H1 (cell line): ENCODE measurements at regions not wholly inside any gene's neighbourhood (a gene's known extent, or its start where the extent isn't known, plus 50 kb on each side); places are given as distances from the start of the nearest gene placed in this dataset.

ENCODE experiments used
- CTCF ChIA-PET: fragments of 300-600 bp; sonication (Branson Sonifier 250); formaldehyde crosslinking; loops from one replicate; lab custom pipeline; 2021; ENCODE audit not compliant: partially characterized antibody; lab: Charles Lee
- POLR2A ChIA-PET: fragments of 300-600 bp; sonication (Branson Sonifier 250); formaldehyde crosslinking; loops from one replicate; lab custom pipeline; 2021; ENCODE audit warnings: inconsistent platforms; ENCODE audit not compliant: partially characterized antibody; lab: Charles Lee
- DNase-seq, 2 experiments: peaks; one replicate each; pipeline versions ENCODE4 v3.0.0 to v3.0.0-alpha.2; 2010 to 2022; ENCODE audit warnings: low spot score in 2 of 2, low read depth in 1 of 2, mixed read lengths in 1 of 2
- FAIRE-seq: peaks from 2 replicates; lab custom pipeline; 2011; peaks lifted over from hg19 to GRCh38; lab: Jason Lieb, UNC
- H2AFZ ChIP-seq: 2 replicates; pipeline ENCODE4 v1.8.1; 2012; ENCODE audit warnings: low read length, inconsistent platforms
- H2AK5ac ChIP-seq: 2 replicates; pipeline ENCODE4 v1.6.1; 2013; ENCODE audit warnings: low read depth, low read length
- H2BK120ac ChIP-seq: replicated peaks from 2 replicates; pipeline ENCODE3; 2013; ENCODE audit warnings: low read depth, low read length, inconsistent platforms
- H2BK12ac ChIP-seq: 2 replicates; pipeline ENCODE4 v1.6.1; 2013; ENCODE audit warnings: low read depth, low read length
- H2BK15ac ChIP-seq: 2 replicates; pipeline ENCODE4 v1.6.1; 2013; ENCODE audit warnings: low read length
- H2BK20ac ChIP-seq: 2 replicates; pipeline ENCODE4 v1.6.1; 2013; ENCODE audit warnings: low read length
- H2BK5ac ChIP-seq: 2 replicates; pipeline ENCODE4 v1.6.1; 2013; ENCODE audit warnings: low read depth, low read length
- H3K14ac ChIP-seq: 2 replicates; pipeline ENCODE4 v1.6.1; 2013; ENCODE audit warnings: inconsistent platforms; ENCODE audit not compliant: insufficient read length
- H3K18ac ChIP-seq: 2 replicates; pipeline ENCODE4 v1.6.1; 2013; ENCODE audit warnings: low read length; ENCODE audit errors: extremely low read depth
- H3K23ac ChIP-seq: 2 replicates; pipeline ENCODE4 v1.6.1; 2013; ENCODE audit warnings: inconsistent platforms; ENCODE audit not compliant: insufficient read length
- H3K23me2 ChIP-seq: 2 replicates; pipeline ENCODE4 v1.6.1; 2013; ENCODE audit warnings: low read depth, low read length
- H3K27ac ChIP-seq: 2 replicates; pipeline ENCODE4 v1.6.1; 2011; ENCODE audit warnings: low read depth, low read length, inconsistent platforms
- H3K27me3 ChIP-seq, 4 experiments: replicated peaks in 1 of 4; 1 replicate in 1 of 4; 2 replicates in 3 of 4; pipeline versions ENCODE4 v1.6.1 to v1.8.1; 2011 to 2013; ENCODE audit warnings: low read length in 3 of 4, mild to moderate bottlenecking in 3 of 4, inconsistent platforms in 2 of 4, mixed read lengths in 2 of 4, moderate library complexity in 1 of 4; ENCODE audit not compliant: control insufficient read depth in 3 of 4, insufficient read depth in 3 of 4; ENCODE audit errors: extremely low read depth in 1 of 4
- H3K36me3 ChIP-seq, 4 experiments: 2 replicates each; pipeline versions ENCODE4 v1.6.1 to v1.8.1; 2011 to 2013; ENCODE audit warnings: mild to moderate bottlenecking in 4 of 4, low read length in 3 of 4, moderate library complexity in 2 of 4, control low read depth in 1 of 4, inconsistent platforms in 1 of 4; ENCODE audit not compliant: insufficient read depth in 4 of 4, control insufficient read depth in 2 of 4
- H3K4ac ChIP-seq: replicated peaks from 2 replicates; pipeline ENCODE3; 2013; ENCODE audit warnings: low read length, low read depth, mixed read lengths, inconsistent platforms; ENCODE audit not compliant: insufficient read length
- H3K4me1 ChIP-seq, 4 experiments: replicated peaks in 1 of 4; 1 replicate in 1 of 4; 2 replicates in 3 of 4; pipeline versions ENCODE4 v1.6.1 to v1.8.1; 2011 to 2013; ENCODE audit warnings: low read length in 3 of 4, inconsistent platforms in 2 of 4, mixed read lengths in 1 of 4; ENCODE audit not compliant: insufficient read depth in 4 of 4, control insufficient read depth in 3 of 4
- H3K4me2 ChIP-seq, 2 experiments: 2 replicates each; pipeline versions ENCODE4 v1.6.1 to v1.8.1; 2011 to 2013; ENCODE audit warnings: low read depth in 2 of 2, low read length in 2 of 2, control low read depth in 1 of 2, inconsistent platforms in 1 of 2, mild to moderate bottlenecking in 1 of 2; ENCODE audit not compliant: insufficient read depth in 1 of 2
- H3K4me3 ChIP-seq, 4 experiments: fragments of 200-600, 300-600 bp in 1 of 4; sonication (generic), shearing (Covaris generic), sonication (Bioruptor Twin) in 1 of 4; 2 replicates each; pipeline versions ENCODE4 v1.5.1 to v1.8.1; 2011 to 2016; ENCODE audit warnings: low read length in 4 of 4, low read depth in 3 of 4, control low read depth in 2 of 4, inconsistent platforms in 2 of 4, mild to moderate bottlenecking in 2 of 4, mixed read lengths in 1 of 4, moderate library complexity in 1 of 4; ENCODE audit not compliant: insufficient read depth in 2 of 4; ENCODE audit errors: extremely low read depth in 1 of 4
- H3K56ac ChIP-seq: replicated peaks from 2 replicates; pipeline ENCODE3; 2013; ENCODE audit warnings: low read depth, mild to moderate bottlenecking, mixed read lengths, low read length, inconsistent platforms; ENCODE audit not compliant: insufficient read length
- H3K79me1 ChIP-seq: 2 replicates; pipeline ENCODE4 v1.6.1; 2013; ENCODE audit warnings: low read depth, low read length, control low read depth
- H3K79me2 ChIP-seq, 2 experiments: 2 replicates each; pipeline versions ENCODE4 v1.6.1 to v1.8.1; 2012 to 2013; ENCODE audit warnings: low read length in 2 of 2, mild to moderate bottlenecking in 2 of 2, inconsistent platforms in 1 of 2; ENCODE audit not compliant: insufficient read depth in 2 of 2, control insufficient read depth in 1 of 2
- H3K9ac ChIP-seq, 4 experiments: replicated peaks in 1 of 4; 1 replicate in 1 of 4; 2 replicates in 3 of 4; pipeline versions ENCODE4 v1.6.1 to v1.8.1; 2011 to 2013; ENCODE audit warnings: low read depth in 3 of 4, low read length in 3 of 4, control low read depth in 2 of 4, mild to moderate bottlenecking in 2 of 4, moderate library complexity in 2 of 4, inconsistent platforms in 1 of 4; ENCODE audit errors: extremely low read depth in 1 of 4
- H3K9me3 ChIP-seq, 2 experiments: 2 replicates each; pipeline versions ENCODE4 v1.6.1 to v1.8.1; 2012 to 2013; ENCODE audit warnings: mild to moderate bottlenecking in 2 of 2, moderate library complexity in 2 of 2, control low read depth in 1 of 2, inconsistent platforms in 1 of 2, low read depth in 1 of 2, low read length in 1 of 2, mixed read lengths in 1 of 2; ENCODE audit not compliant: insufficient read depth in 2 of 2
- H4K20me1 ChIP-seq, 2 experiments: replicated peaks in 1 of 2; 2 replicates each; pipeline versions ENCODE3 to v1.8.1; 2011 to 2013; ENCODE audit warnings: inconsistent platforms in 2 of 2, low read length in 2 of 2, mild to moderate bottlenecking in 1 of 2; ENCODE audit not compliant: insufficient read depth in 2 of 2, control insufficient read depth in 1 of 2
- H4K5ac ChIP-seq: 2 replicates; pipeline ENCODE4 v1.6.1; 2013; ENCODE audit warnings: low read length, low read depth, mixed read lengths, inconsistent platforms; ENCODE audit not compliant: insufficient read length
- H4K8ac ChIP-seq: 2 replicates; pipeline ENCODE4 v1.8.0; 2013; ENCODE audit warnings: mild to moderate bottlenecking, moderate library complexity, low read length, inconsistent platforms; ENCODE audit not compliant: insufficient read depth; ENCODE audit errors: extremely low read depth
- H4K91ac ChIP-seq: replicated peaks from 2 replicates; pipeline ENCODE3; 2013; ENCODE audit warnings: low read length, mixed read lengths, inconsistent platforms; ENCODE audit not compliant: insufficient read length
- CBX8 ChIP-seq: fragments of 300-800, 300-1000 bp; sonication (generic); IDR thresholded peaks from 2 replicates; pipeline ENCODE4 v1.7.1; 2016; ENCODE audit warnings: low read depth, low read length, borderline replicate concordance
- CHD2 ChIP-seq: IDR thresholded peaks from 2 replicates; pipeline ENCODE4 v1.6.1; 2012; ENCODE audit warnings: low read length, improper control_type of control experiment
- GABPA ChIP-seq: IDR thresholded peaks from 2 replicates; pipeline ENCODE4 v1.6.1; 2011; ENCODE audit warnings: mild to moderate bottlenecking, low read length, moderate library complexity, borderline replicate concordance; ENCODE audit not compliant: insufficient read depth
- GTF2F1 ChIP-seq: IDR thresholded peaks from 2 replicates; pipeline ENCODE4 v1.6.1; 2012; ENCODE audit warnings: low read depth, low read length, improper control_type of control experiment, borderline replicate concordance
- HDAC2 ChIP-seq, 2 experiments: fragments of 300-600 bp in 1 of 2; sonication (generic) in 1 of 2; IDR thresholded peaks; 2 replicates each; pipeline ENCODE4 v1.6.1; 2011 to 2012; ENCODE audit warnings: low read depth in 2 of 2, low read length in 2 of 2, mild to moderate bottlenecking in 2 of 2, moderate library complexity in 2 of 2, borderline replicate concordance in 1 of 2, inconsistent platforms in 1 of 2
- HDAC6 ChIP-seq: IDR thresholded peaks from one replicate; pipeline ENCODE4 v1.7.1; 2012; ENCODE audit warnings: low read depth, mild to moderate bottlenecking, inconsistent platforms, low read length, moderate library complexity
- KDM4A ChIP-seq: IDR thresholded peaks from one replicate; pipeline ENCODE4 v1.7.1; 2012; ENCODE audit warnings: low read depth, mild to moderate bottlenecking, moderate library complexity, low read length, inconsistent platforms; ENCODE audit not compliant: severe bottlenecking
- MAX ChIP-seq: IDR thresholded peaks from 2 replicates; pipeline ENCODE4 v1.6.1; 2012; ENCODE audit warnings: inconsistent platforms
- NANOG ChIP-seq: IDR thresholded peaks from 2 replicates; pipeline ENCODE4 v1.6.1; 2011; ENCODE audit warnings: low read length, low read depth, mild to moderate bottlenecking, inconsistent platforms; ENCODE audit not compliant: insufficient read depth, poor library complexity, severe bottlenecking
- PHF8 ChIP-seq: fragments of 200-600 bp; sonication (generic); conservative IDR thresholded peaks from 2 replicates; pipeline ENCODE4 v1.7.1; 2012; ENCODE audit warnings: low read depth, mild to moderate bottlenecking, inconsistent platforms, low read length, moderate library complexity
- RAD21 ChIP-seq, 2 experiments: IDR thresholded peaks in 1 of 2; conservative IDR thresholded peaks in 1 of 2; 2 replicates each; pipeline ENCODE4 v1.6.1; 2011; ENCODE audit warnings: low read depth in 2 of 2, low read length in 2 of 2, improper control_type of control experiment in 1 of 2, inconsistent platforms in 1 of 2, mild to moderate bottlenecking in 1 of 2, moderate library complexity in 1 of 2
- SIX5 ChIP-seq: IDR thresholded peaks from 2 replicates; pipeline ENCODE4 v1.6.1; 2011; ENCODE audit warnings: mild to moderate bottlenecking, low read depth, low read length
- SP1 ChIP-seq: IDR thresholded peaks from 2 replicates; pipeline ENCODE4 v1.6.1; 2011; ENCODE audit warnings: low read depth, low read length

DNA sequence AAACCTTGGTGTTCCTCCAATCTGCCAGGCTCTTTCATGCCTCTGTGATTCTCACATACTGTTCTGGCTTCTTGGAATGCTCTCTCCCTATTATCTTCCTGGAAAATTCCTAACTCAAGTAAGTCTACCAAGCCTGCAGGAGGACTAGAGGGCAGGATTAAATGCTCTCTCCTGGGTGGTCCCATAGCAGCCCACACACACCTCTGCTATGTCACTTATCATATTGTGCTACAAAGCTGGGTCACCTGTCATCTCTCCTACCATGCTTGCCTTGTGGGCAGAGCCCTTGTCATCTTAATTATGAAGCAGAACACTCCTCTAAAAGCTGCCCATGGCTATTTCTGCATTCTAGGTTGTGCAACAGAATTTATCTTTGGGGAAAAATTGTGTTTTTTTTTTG lies 344.5 kb upstream of the NOCT start:
- H3K79me1 ChIP-seq: no peaks in the 10 kb centered on the region
- no peaks in the 10 kb centered on the region for H3K36me3 ChIP-seq
- no peak overlapping the region for H2BK15ac ChIP-seq
- H3K4me3 ChIP-seq: no peak overlapping the region
- ChIA-PET POLR2A (no interaction called here), CTCF (interaction anchor here (0.6 to 1.5 kb wide), 5 partner anchors 10 to 148 kb away, joined by 3 to 4 read pairs (median 3); no protein-coding TSS in a partner anchor)
- no peak overlapping the region for H4K5ac ChIP-seq
- H3K23ac ChIP-seq: no peak overlapping the region
- H4K20me1 ChIP-seq: no peaks in the 10 kb centered on the region
- H3K79me2 ChIP-seq: no peaks in the 10 kb centered on the region
- H3K9ac ChIP-seq: no peak overlapping the region
- H3K23me2 ChIP-seq: no peaks in the 10 kb centered on the region
- DNase-seq (no peak), FAIRE-seq (no peak)
- H3K4me1 ChIP-seq: peaks cover 0 to 11% (median 3%) of the 10 kb centered on the region in 4 experiments; a peak in 5 of 7 replicates
- no peak overlapping the region for H2BK20ac ChIP-seq
- no peak overlapping the region; the same call in 1 of the 2 replicates for H2AK5ac ChIP-seq
- H4K91ac ChIP-seq: no peak overlapping the region
- H3K4me2 ChIP-seq: no peak overlapping the region
- no peak overlapping the region for H3K4ac ChIP-seq
- no peak overlapping the region for H4K8ac ChIP-seq
- H2BK5ac ChIP-seq: no peak overlapping the region
- no peak overlapping the region for H3K27ac ChIP-seq
- no peaks in the 10 kb centered on the region for H3K27me3 ChIP-seq
- no peaks in the 10 kb centered on the region for H3K9me3 ChIP-seq
- no peak overlapping the region for H3K56ac ChIP-seq
- H2BK12ac ChIP-seq: no peak overlapping the region
- H3K14ac ChIP-seq: no peak overlapping the region
- H2BK120ac ChIP-seq: no peak overlapping the region
- H3K18ac ChIP-seq: no peak overlapping the region
- no peak overlapping the region for H2AFZ ChIP-seq
- TF ChIP-seq RAD21 (IDR thresholded peaks at IDR 0.05 in 1 of 2, conservative IDR thresholded peaks at IDR 0.05 in 1 of 2; ENCODE audit: low read depth in 2 of 2, low read length in 2 of 2): no peak
- TF ChIP-seq CHD2: no peak
- no peak for TF ChIP-seq MAX
- TF ChIP-seq HDAC6: no peak
- TF ChIP-seq HDAC2 (IDR thresholded peaks at IDR 0.05; ENCODE audit: borderline replicate concordance in 1 of 2, low read depth in 2 of 2, low read length in 2 of 2): no peak
- TF ChIP-seq PHF8: no peak
- TF ChIP-seq NANOG: no peak
- no peak for TF ChIP-seq GTF2F1
- no peak for TF ChIP-seq KDM4A
- no peak for TF ChIP-seq SIX5
- TF ChIP-seq GABPA: no peak
- TF ChIP-seq CBX8: no peak
- TF ChIP-seq SP1: no peak
